ENCODE measurements at regions not wholly inside any gene's neighbourhood (a gene's known extent, or its start where the extent isn't known, plus 50 kb on each side); places are given as distances from the start of the nearest gene placed in this dataset.

- Histone ChIP-seq H3K9ac (no peak overlapping the region; a peak in 1 of 22 replicates), H3K36me3 (peaks cover 0 to 5% (median 0%) of the 10 kb centered on the region in 11 experiments; a peak in 1 of 22 replicates), H3K27ac (peak overlapping the region; percentile 7 to 55 (median 45); a peak in 15 of 22 replicates), H3K4me3 (no peak overlapping the region), H4K20me1 (no peaks in the 10 kb centered on the region), H3K4me2 (peak overlapping the region in 10 of 11 experiments; percentile 1 to 75 (median 14); a peak in 9 of 22 replicates), H3K9me3 (replicated peaks in 1 of 11) (peaks cover 9 to 40% (median 15%) of the 10 kb centered on the region in 11 experiments; a peak in 17 of 22 replicates), H3K4me1 (peaks cover 23 to 42% (median 36%) of the 10 kb centered on the region in 10 experiments), H3K27me3 (no peaks in the 10 kb centered on the region)
- no peak for TF ChIP-seq Cebpa-rat (IDR thresholded peaks at IDR 0.05)
Observed at GRCh38 chr7:131226514-131226865, 101.2 kb upstream of the MKLN1 start.

GRCh38 chr7:131231381-131232220 is 96.1 kb upstream of the MKLN1 start:
- H3K9me3 ChIP-seq (replicated peaks in 1 of 11) = peaks cover 0 to 15% (median 9%) of the 10 kb centered on the region in 11 experiments; a peak in 11 of 22 replicates
- no peaks in the 10 kb centered on the region for H3K27me3 ChIP-seq
- H3K27ac ChIP-seq = peak overlapping the region; percentile 89 to 97 (median 92)
- H3K4me2 ChIP-seq = peak overlapping the region; percentile 58 to 97 (median 76)
- no peaks in the 10 kb centered on the region for H4K20me1 ChIP-seq
- peaks cover 57 to 72% (median 66%) of the 10 kb centered on the region in 10 experiments for H3K4me1 ChIP-seq
- H3K9ac ChIP-seq = peak overlapping the region; percentile 76 to 83 (median 78)
- H3K4me3 ChIP-seq = peak overlapping the region in 9 of 10 experiments; percentile 29 to 64 (median 42); a peak in 15 of 20 replicates
- TF ChIP-seq Cebpa-rat (IDR thresholded peaks at IDR 0.05) = peak in 9 of 11 experiments; percentile 24 to 93 (median 80); a peak in 15 of 22 replicates
- H3K36me3 ChIP-seq = no peaks in the 10 kb centered on the region; a peak in 1 of 22 replicates

DNA sequence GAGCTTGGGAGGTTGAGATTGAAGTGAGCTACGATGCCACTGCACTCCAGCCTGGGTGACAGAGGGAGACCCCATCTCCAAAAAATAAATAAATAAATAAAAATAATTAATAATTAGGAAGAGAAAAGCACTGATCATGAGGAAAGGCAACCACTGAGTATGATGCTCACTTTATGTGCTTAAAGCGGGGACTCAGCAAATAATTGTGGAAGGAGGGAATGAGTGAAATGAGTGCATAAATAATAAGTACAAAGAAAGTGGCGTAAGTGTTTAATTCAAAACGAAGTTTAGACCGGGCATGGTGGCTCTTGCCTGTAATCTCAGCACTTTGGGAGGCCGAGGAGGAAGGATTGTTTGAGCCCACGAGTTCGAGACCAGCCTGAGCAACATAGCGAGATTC is 94.9 kb upstream of the MKLN1 start:
- no peak for TF ChIP-seq Cebpa-rat (IDR thresholded peaks at IDR 0.05)
- Histone ChIP-seq H3K9ac (peak overlapping the region in 10 of 11 experiments; percentile 34 to 81 (median 77); a peak in 14 of 22 replicates), H3K27me3 (no peaks in the 10 kb centered on the region), H4K20me1 (no peaks in the 10 kb centered on the region), H3K36me3 (no peaks in the 10 kb centered on the region), H3K27ac (peak overlapping the region; percentile 89 to 97 (median 92); a peak in 21 of 22 replicates), H3K4me3 (no peak overlapping the region), H3K4me2 (peak overlapping the region; percentile 25 to 90 (median 49); a peak in 21 of 22 replicates), H3K4me1 (peaks cover 57 to 78% (median 67%) of the 10 kb centered on the region in 10 experiments), H3K9me3 (replicated peaks in 1 of 11) (peaks cover 0 to 8% (median 5%) of the 10 kb centered on the region in 11 experiments; a peak in 7 of 22 replicates)

DNA sequence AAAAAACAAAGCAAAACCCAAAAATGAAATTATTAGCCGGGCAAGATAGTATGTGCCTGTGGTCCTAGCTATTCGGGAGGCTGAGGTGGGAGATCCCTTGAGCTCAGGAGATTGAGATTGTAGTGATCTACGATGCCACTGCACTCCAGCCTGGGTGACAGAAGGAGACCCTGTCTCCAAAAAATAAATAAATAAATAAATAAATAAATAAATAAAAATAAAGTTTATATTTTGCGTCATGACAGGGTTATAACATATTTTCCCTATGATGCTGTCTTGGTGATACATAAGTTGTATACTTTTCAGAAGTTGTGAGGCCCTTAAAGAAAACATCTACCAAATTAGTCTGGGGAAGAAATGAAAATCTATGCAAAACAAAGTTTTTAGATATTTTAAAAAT is 94.5 kb upstream of the MKLN1 start:
- Histone ChIP-seq H3K4me1 (peaks cover 57 to 82% (median 67%) of the 10 kb centered on the region in 10 experiments), H3K27me3 (no peaks in the 10 kb centered on the region), H3K9ac (peak overlapping the region in 4 of 11 experiments; percentile 77 to 81 (median 79); a peak in 6 of 22 replicates)

DNA sequence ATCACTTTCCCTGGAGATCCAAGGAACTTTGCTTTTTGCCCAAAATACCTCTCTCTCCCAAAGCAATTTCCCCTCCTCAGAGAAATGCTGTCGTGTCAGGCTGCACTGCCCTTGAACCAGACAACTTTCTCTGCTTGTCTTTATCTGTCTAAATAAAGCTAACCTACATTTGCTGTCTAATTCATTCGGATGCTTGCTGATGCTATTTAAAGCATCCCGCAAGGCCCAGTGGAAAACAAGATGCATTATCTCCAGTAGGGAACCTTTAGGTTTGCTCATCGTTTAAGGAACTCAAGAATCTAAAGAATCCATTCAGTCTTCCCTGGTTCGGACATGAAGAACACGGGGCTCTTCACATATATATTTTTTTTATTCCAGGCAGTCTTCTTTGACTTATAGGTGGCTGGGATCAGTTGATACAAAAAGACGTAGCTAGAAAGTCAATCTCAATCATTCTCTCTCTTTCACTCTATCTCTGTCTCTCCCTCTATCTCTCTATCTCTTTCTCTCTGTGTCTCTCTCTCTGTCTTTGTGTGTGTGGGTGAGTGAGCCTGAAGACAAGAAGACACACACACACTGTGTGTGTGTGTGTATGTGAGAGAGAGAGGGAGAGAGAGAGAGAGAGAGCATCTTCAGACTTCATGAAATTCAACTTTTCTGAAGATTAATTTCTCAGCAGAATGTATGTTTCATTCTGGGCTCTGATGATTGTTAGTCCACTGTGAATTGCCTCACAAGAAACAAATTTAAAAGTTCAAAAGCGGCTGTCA is 92.8 kb upstream of the MKLN1 start:
- Histone ChIP-seq H3K27me3 (no peaks in the 10 kb centered on the region), H4K20me1 (no peaks in the 10 kb centered on the region), H3K9me3 (replicated peaks in 1 of 11) (peaks cover 0 to 13% (median 0%) of the 10 kb centered on the region in 11 experiments; a peak in 4 of 22 replicates), H3K9ac (peak overlapping the region in 7 of 11 experiments; percentile 0 to 47 (median 21); a peak in 10 of 22 replicates), H3K27ac (peak overlapping the region; percentile 18 to 95 (median 79); a peak in 21 of 22 replicates), H3K36me3 (no peaks in the 10 kb centered on the region), H3K4me1 (peaks cover 50 to 86% (median 64%) of the 10 kb centered on the region in 10 experiments), H3K4me3 (no peak overlapping the region), H3K4me2 (peak overlapping the region; percentile 57 to 78 (median 66))
- TF ChIP-seq Cebpa-rat (IDR thresholded peaks at IDR 0.05) = no peak

More for the DNA sequence above, 94.5 kb upstream of the MKLN1 start:
- H3K36me3 ChIP-seq = no peaks in the 10 kb centered on the region
- peak overlapping the region; percentile 25 to 90 (median 49); a peak in 17 of 22 replicates for H3K4me2 ChIP-seq
- H3K9me3 ChIP-seq (replicated peaks in 1 of 11) = peaks cover 0 to 5% (median under 1%) of the 10 kb centered on the region in 11 experiments; a peak in 5 of 22 replicates
- TF ChIP-seq Cebpa-rat (IDR thresholded peaks at IDR 0.05) = no peak
- H3K27ac ChIP-seq = peak overlapping the region in 10 of 11 experiments; percentile 89 to 97 (median 93); a peak in 20 of 22 replicates
- H3K4me3 ChIP-seq = no peak overlapping the region
- no peaks in the 10 kb centered on the region for H4K20me1 ChIP-seq

DNA sequence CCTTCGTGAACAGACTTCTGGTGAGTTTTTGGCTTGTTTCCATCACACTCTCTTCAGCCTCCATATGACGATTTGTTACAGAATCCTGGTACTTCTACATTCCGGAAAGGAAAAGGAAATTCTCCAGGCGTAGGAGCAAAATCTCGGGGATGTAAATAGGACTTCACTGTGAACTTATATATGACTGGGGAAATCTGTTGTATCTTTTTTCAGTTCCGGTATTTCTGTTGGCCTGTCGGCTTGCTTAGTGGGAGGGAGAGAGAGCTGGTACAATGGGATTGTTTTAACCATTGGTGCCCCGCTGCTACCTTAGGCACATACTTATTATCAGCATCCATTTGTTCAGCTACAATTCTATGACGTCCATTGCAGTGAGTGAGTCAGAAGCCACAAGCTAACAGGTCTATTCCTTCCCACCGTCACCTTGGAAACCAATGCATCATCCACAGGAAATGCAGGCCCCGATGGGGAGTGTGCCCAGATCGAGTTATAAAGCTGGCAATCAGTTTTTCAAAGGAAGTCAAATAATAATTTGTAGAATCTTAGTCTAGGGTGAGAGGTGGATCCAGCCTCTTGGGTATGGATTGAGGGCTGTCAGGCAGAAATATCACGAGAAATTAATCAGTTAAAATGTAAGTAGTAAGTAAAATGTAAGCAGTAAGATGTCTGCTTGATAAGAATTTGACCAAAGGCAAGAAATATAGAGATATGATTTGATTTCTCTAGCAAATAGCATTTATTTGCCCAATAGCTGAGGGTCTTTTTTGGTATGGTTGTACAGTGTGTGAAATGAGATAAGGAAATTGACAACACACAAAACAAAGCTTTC is 92.0 kb upstream of the MKLN1 start:
- Histone ChIP-seq H3K36me3 (no peaks in the 10 kb centered on the region), H3K4me1 (peaks cover 42 to 78% (median 56%) of the 10 kb centered on the region in 10 experiments), H4K20me1 (no peaks in the 10 kb centered on the region), H3K27me3 (no peaks in the 10 kb centered on the region), H3K9ac (peak overlapping the region in 5 of 11 experiments; percentile 14 to 56 (median 25); a peak in 5 of 22 replicates), H3K4me3 (no peak overlapping the region), H3K9me3 (replicated peaks in 1 of 11) (peaks cover 0 to 13% (median 0%) of the 10 kb centered on the region in 11 experiments; a peak in 3 of 22 replicates), H3K27ac (peak overlapping the region in 10 of 11 experiments; percentile 23 to 95 (median 84); a peak in 20 of 22 replicates), H3K4me2 (peak overlapping the region; percentile 57 to 78 (median 66))
- no peak for TF ChIP-seq Cebpa-rat (IDR thresholded peaks at IDR 0.05)

- Histone ChIP-seq H3K36me3 (no peaks in the 10 kb centered on the region), H3K4me3 (no peak overlapping the region), H3K9me3 (replicated peaks in 1 of 11) (peaks cover 0 to 13% (median 0%) of the 10 kb centered on the region in 11 experiments; a peak in 3 of 22 replicates), H3K27ac (peak overlapping the region in 10 of 11 experiments; percentile 23 to 95 (median 84); a peak in 19 of 22 replicates), H3K4me2 (peak overlapping the region; percentile 57 to 78 (median 66); a peak in 21 of 22 replicates), H3K9ac (peak overlapping the region in 2 of 11 experiments; percentile 22 to 56; a peak in 1 of 22 replicates), H3K4me1 (peaks cover 36 to 72% (median 51%) of the 10 kb centered on the region in 10 experiments), H3K27me3 (no peaks in the 10 kb centered on the region), H4K20me1 (no peaks in the 10 kb centered on the region)
- TF ChIP-seq Cebpa-rat (IDR thresholded peaks at IDR 0.05) = no peak
Observed at GRCh38 chr7:131236318-131236672, 91.4 kb upstream of the MKLN1 start.

Measured in BLaER1 treated with 17β-estradiol and CSF1 and Interleukin-3, amounts not matched to agents 10 nM and 100 nM (cell line).